ENCODE measurements at regions not wholly inside any gene's neighbourhood (a gene's known extent, or its start where the extent isn't known, plus 50 kb on each side); places are given as distances from the start of the nearest gene placed in this dataset.

- TF ChIP-seq EZH2phosphoT487 (IDR thresholded peaks at IDR 0.05; ENCODE audit: borderline replicate concordance, low read length) (no peak), CTCF (IDR thresholded peaks at IDR 0.05; ENCODE audit: low read depth, low read length, poor library complexity, severe bottlenecking) (no peak)
- no peaks in the 10 kb centered on the region for H3F3A ChIP-seq (ENCODE audit: control insufficient read depth, insufficient read depth)
- no peaks in the 10 kb centered on the region for H3K36me3 ChIP-seq (ENCODE audit: control insufficient read depth, low read length)
- peaks cover 16% of the 10 kb centered on the region for H3K4me1 ChIP-seq (ENCODE audit: control insufficient read depth, low read length)
- no peak overlapping the region for H3K4me3 ChIP-seq (ENCODE audit: low read length)
- no peak overlapping the region for H3K4me2 ChIP-seq (ENCODE audit: low read length)
- H3K9me2 ChIP-seq (replicated peaks; ENCODE audit: control insufficient read depth, low read length): no peaks in the 10 kb centered on the region
- no peaks in the 10 kb centered on the region for H3K79me2 ChIP-seq (ENCODE audit: control insufficient read depth, low read length)
- no peak overlapping the region for H3K27ac ChIP-seq (ENCODE audit: low read depth, low read length)
- no peaks in the 10 kb centered on the region for H3K9me3 ChIP-seq (ENCODE audit: control insufficient read depth, insufficient read depth, low read length)
- H3K27me3 ChIP-seq (ENCODE audit: control insufficient read depth, low read length): no peaks in the 10 kb centered on the region
- no peaks in the 10 kb centered on the region for H4K20me1 ChIP-seq (ENCODE audit: control insufficient read depth, insufficient read depth, low read depth, low read length)
These were observed 458.5 kb downstream of the BRD1 start for GRCh38 chr22:49368976-49369725.

GRCh38 chr22:49368221-49368975 lies 459.3 kb downstream of the BRD1 start:
- H3K27me3 ChIP-seq (ENCODE audit: control insufficient read depth, low read length): no peaks in the 10 kb centered on the region
- no peaks in the 10 kb centered on the region for H3K9me3 ChIP-seq (ENCODE audit: control insufficient read depth, insufficient read depth, low read length)
- TF ChIP-seq EZH2phosphoT487 (IDR thresholded peaks at IDR 0.05; ENCODE audit: borderline replicate concordance, low read length): no peak
- no peak for TF ChIP-seq CTCF (IDR thresholded peaks at IDR 0.05; ENCODE audit: low read depth, low read length, poor library complexity, severe bottlenecking)
- H3K4me2 ChIP-seq (ENCODE audit: low read length): no peak overlapping the region
- peaks cover 8% of the 10 kb centered on the region for H3K4me1 ChIP-seq (ENCODE audit: control insufficient read depth, low read length)
- H3K36me3 ChIP-seq (ENCODE audit: control insufficient read depth, low read length): no peaks in the 10 kb centered on the region
- H3F3A ChIP-seq (ENCODE audit: control insufficient read depth, insufficient read depth): no peaks in the 10 kb centered on the region
- H4K20me1 ChIP-seq (ENCODE audit: control insufficient read depth, insufficient read depth, low read depth, low read length): no peaks in the 10 kb centered on the region
- no peaks in the 10 kb centered on the region for H3K79me2 ChIP-seq (ENCODE audit: control insufficient read depth, low read length)
- no peaks in the 10 kb centered on the region for H3K9me2 ChIP-seq (replicated peaks; ENCODE audit: control insufficient read depth, low read length)
- H3K27ac ChIP-seq (ENCODE audit: low read depth, low read length): no peak overlapping the region
- no peak overlapping the region for H3K4me3 ChIP-seq (ENCODE audit: low read length)

- no peaks in the 10 kb centered on the region for H3K36me3 ChIP-seq (ENCODE audit: control insufficient read depth, low read length)
- no peak for TF ChIP-seq CTCF (IDR thresholded peaks at IDR 0.05; ENCODE audit: low read depth, low read length, poor library complexity, severe bottlenecking)
- TF ChIP-seq EZH2phosphoT487 (IDR thresholded peaks at IDR 0.05; ENCODE audit: borderline replicate concordance, low read length): no peak
- H3K9me3 ChIP-seq (ENCODE audit: control insufficient read depth, insufficient read depth, low read length): no peaks in the 10 kb centered on the region
- H3F3A ChIP-seq (ENCODE audit: control insufficient read depth, insufficient read depth): no peaks in the 10 kb centered on the region
- H3K4me2 ChIP-seq (ENCODE audit: low read length): no peak overlapping the region
- H3K4me1 ChIP-seq (ENCODE audit: control insufficient read depth, low read length): peaks cover 6% of the 10 kb centered on the region
- no peak overlapping the region for H3K4me3 ChIP-seq (ENCODE audit: low read length)
- no peaks in the 10 kb centered on the region for H3K9me2 ChIP-seq (replicated peaks; ENCODE audit: control insufficient read depth, low read length)
- H3K27me3 ChIP-seq (ENCODE audit: control insufficient read depth, low read length): no peaks in the 10 kb centered on the region
- H3K79me2 ChIP-seq (ENCODE audit: control insufficient read depth, low read length): no peaks in the 10 kb centered on the region
- H4K20me1 ChIP-seq (ENCODE audit: control insufficient read depth, insufficient read depth, low read depth, low read length): no peaks in the 10 kb centered on the region
- H3K27ac ChIP-seq (ENCODE audit: low read depth, low read length): no peak overlapping the region
These were observed 460.5 kb downstream of the BRD1 start for GRCh38 chr22:49367041-49367697.
